ENCODE measurements at regions not wholly inside any gene's neighbourhood (a gene's known extent, or its start where the extent isn't known, plus 50 kb on each side); places are given as distances from the start of the nearest gene placed in this dataset.
"Not testable (repeated sequence)": the region's sequence is repeated elsewhere in the genome, so short reads cannot be mapped to it uniquely, and the experiment has no call there.

GRCh38 chr2:123514613-123515207 is 510.4 kb upstream of the CNTNAP5 start (continued):
- TF ChIP-seq REST (IDR thresholded peaks at IDR 0.05) (no peak), EHMT2 (IDR thresholded peaks at IDR 0.05; ENCODE audit: low read depth) (no peak), EP300 (IDR thresholded peaks at IDR 0.05) (no peak), GATA3 (IDR thresholded peaks at IDR 0.05; ENCODE audit: borderline replicate concordance) (no peak), BCL3 (IDR thresholded peaks at IDR 0.05) (no peak), JUNB (IDR thresholded peaks at IDR 0.05) (no peak)

GRCh38 chr2:123518367-123518766 is 506.7 kb upstream of the CNTNAP5 start:
- Histone ChIP-seq H3K9me3 (no peaks in the 10 kb centered on the region), H3K4me2 (no peak overlapping the region), H3K4me1 (no peaks in the 10 kb centered on the region), H3K27ac (no peak overlapping the region), H3K4me3 (no peak overlapping the region)
- WGBS (ENCODE audit: missing lambda C conversion rate) = 0% methylated on average over 3 of the region's 3 CpGs
- ATAC-seq = no peak
- TF ChIP-seq ELK1 (IDR thresholded peaks at IDR 0.05; ENCODE audit: low read depth, low read length) = no peak
- no peak for TF ChIP-seq HEYL (CRISPR knock-in tag; IDR thresholded peaks at IDR 0.05)
- TF ChIP-seq SMC3 (IDR thresholded peaks at IDR 0.05) = no peak
- TF ChIP-seq ESRRA (IDR thresholded peaks at IDR 0.05; ENCODE audit: borderline replicate concordance, low read length) = no peak
- no peak for TF ChIP-seq RFX5 (IDR thresholded peaks at IDR 0.05)
- ChIA-PET POLR2A (no interaction called here), CTCF (no interaction called here)
- no peak for FAIRE-seq
- DNase-seq (ENCODE audit: low read depth in 1 of 2, low spot score in 1 of 2) = no peak

GRCh38 chr2:123521854-123522253 is 503.2 kb upstream of the CNTNAP5 start:
- Histone ChIP-seq H3K4me2 (no peak overlapping the region), H3K27ac (no peak overlapping the region), H3K4me1 (no peaks in the 10 kb centered on the region), H3K9me3 (no peaks in the 10 kb centered on the region), H3K4me3 (no peak overlapping the region)
- WGBS (ENCODE audit: missing lambda C conversion rate) = 12% methylated on average over 1 of the region's 1 CpG
- TF ChIP-seq KDM5A (IDR thresholded peaks at IDR 0.05) (no peak), MAZ (IDR thresholded peaks at IDR 0.05; ENCODE audit: borderline replicate concordance, low read depth, low read length) (no peak), PBX3 (IDR thresholded peaks at IDR 0.05) (no peak), CBX8 (IDR thresholded peaks at IDR 0.05) (no peak), EHMT2 (IDR thresholded peaks at IDR 0.05; ENCODE audit: low read depth) (no peak), E2F6 (IDR thresholded peaks at IDR 0.05; ENCODE audit: borderline replicate concordance, low read depth) (no peak), KDM1A (IDR thresholded peaks at IDR 0.05; ENCODE audit: low read depth) (no peak)
- no peak for DNase-seq (ENCODE audit: low read depth in 1 of 2, low spot score in 1 of 2)
- ChIA-PET CTCF (no interaction called here), POLR2A (no interaction called here)
- ATAC-seq = no peak
- FAIRE-seq = no peak

- DNase-seq (ENCODE audit: low read depth in 1 of 2, low spot score in 1 of 2); POLR2A ChIA-PET; FAIRE-seq; H3K4me3 ChIP-seq; H3K27ac ChIP-seq; H3K4me2 ChIP-seq; CTCF ChIA-PET; ATAC-seq; H3K4me1 ChIP-seq; H3K9me3 ChIP-seq: not testable (repeated sequence)
- WGBS (ENCODE audit: missing lambda C conversion rate) = 26% methylated on average over 10 of the region's 10 CpGs
Measured at GRCh38 chr2:123522498-123522897, 502.6 kb upstream of the CNTNAP5 start.
